ENCODE measurements at regions not wholly inside any gene's neighbourhood (a gene's known extent, or its start where the extent isn't known, plus 50 kb on each side); places are given as distances from the start of the nearest gene placed in this dataset.
"Not testable (repeated sequence)": the region's sequence is repeated elsewhere in the genome, so short reads cannot be mapped to it uniquely, and the experiment has no call there.

- no peak for FAIRE-seq
- no peak for DNase-seq (ENCODE audit: low read depth, low spot score)
- Histone ChIP-seq H3K9me3 (ENCODE audit: control insufficient read depth, low read depth, low read length) (no peaks in the 10 kb centered on the region), H3K27me3 (ENCODE audit: control insufficient read depth, extremely low read depth, insufficient read depth, low read length) (no peaks in the 10 kb centered on the region), H3K9ac (ENCODE audit: control insufficient read depth, extremely low read depth, insufficient read depth, low read length) (no peak overlapping the region), H3K36me3 (ENCODE audit: control insufficient read depth in 2 of 2, extremely low read depth in 1 of 2, insufficient read depth in 2 of 2, low read length in 2 of 2) (no peaks in the 10 kb centered on the region), H3K4me2 (ENCODE audit: control insufficient read depth, extremely low read depth, insufficient read depth, low read depth, low read length) (no peak overlapping the region), H2AFZ (ENCODE audit: control insufficient read depth, low read length) (no peak overlapping the region), H4K20me1 (ENCODE audit: control insufficient read depth, extremely low read depth, insufficient read depth, low read length) (no peaks in the 10 kb centered on the region), H3K4me1 (ENCODE audit: control insufficient read depth, extremely low read depth, insufficient read depth, low read length) (no peaks in the 10 kb centered on the region), H3K9me1 (ENCODE audit: control insufficient read depth, extremely low read depth, insufficient read depth, low read length) (no peaks in the 10 kb centered on the region), H3K27ac (ENCODE audit: control insufficient read depth, insufficient read depth, low read length) (no peak overlapping the region), H3K4me3 (ENCODE audit: control insufficient read depth in 2 of 3, extremely low read depth in 1 of 3, insufficient read depth in 2 of 3, low read depth in 1 of 3, low read length in 3 of 3) (no peak overlapping the region), H3K79me2 (ENCODE audit: control insufficient read depth, insufficient read depth, low read length) (no peaks in the 10 kb centered on the region)
- TF ChIP-seq EZH2 (IDR thresholded peaks at IDR 0.05; ENCODE audit: low read length) (no peak), CTCF (optimal IDR thresholded peaks at IDR 0.05 in 1 of 3, IDR thresholded peaks at IDR 0.05 in 1 of 3, conservative IDR thresholded peaks at IDR 0.05 in 1 of 3; ENCODE audit: extremely low read depth in 1 of 3, insufficient read depth in 2 of 3, low read length in 3 of 3) (no peak)
- dilution Hi-C loops (cut with MboI; ENCODE audit: extremely low pct_ligation_motif_present, low sequenced_read_pairs) = no loop called here
These were observed 71.0 kb upstream of the THRB start for GRCh38 chr3:24565656-24566055.

GRCh38 chr3:24566927-24567326 lies 72.3 kb upstream of the THRB start:
- Histone ChIP-seq H3K4me3 (ENCODE audit: control insufficient read depth in 2 of 3, extremely low read depth in 1 of 3, insufficient read depth in 2 of 3, low read depth in 1 of 3, low read length in 3 of 3) (no peak overlapping the region), H3K27ac (ENCODE audit: control insufficient read depth, insufficient read depth, low read length) (no peak overlapping the region), H3K4me2 (ENCODE audit: control insufficient read depth, extremely low read depth, insufficient read depth, low read depth, low read length) (no peak overlapping the region), H3K36me3 (ENCODE audit: control insufficient read depth in 2 of 2, extremely low read depth in 1 of 2, insufficient read depth in 2 of 2, low read length in 2 of 2) (no peaks in the 10 kb centered on the region), H3K79me2 (ENCODE audit: control insufficient read depth, insufficient read depth, low read length) (no peaks in the 10 kb centered on the region), H3K9me3 (ENCODE audit: control insufficient read depth, low read depth, low read length) (no peaks in the 10 kb centered on the region), H4K20me1 (ENCODE audit: control insufficient read depth, extremely low read depth, insufficient read depth, low read length) (no peaks in the 10 kb centered on the region), H3K9me1 (ENCODE audit: control insufficient read depth, extremely low read depth, insufficient read depth, low read length) (no peaks in the 10 kb centered on the region), H3K9ac (ENCODE audit: control insufficient read depth, extremely low read depth, insufficient read depth, low read length) (no peak overlapping the region), H3K27me3 (ENCODE audit: control insufficient read depth, extremely low read depth, insufficient read depth, low read length) (no peaks in the 10 kb centered on the region), H2AFZ (ENCODE audit: control insufficient read depth, low read length) (no peak overlapping the region), H3K4me1 (ENCODE audit: control insufficient read depth, extremely low read depth, insufficient read depth, low read length) (no peaks in the 10 kb centered on the region)
- TF ChIP-seq EZH2 (IDR thresholded peaks at IDR 0.05; ENCODE audit: low read length) (no peak), CTCF (optimal IDR thresholded peaks at IDR 0.05 in 1 of 3, IDR thresholded peaks at IDR 0.05 in 1 of 3, conservative IDR thresholded peaks at IDR 0.05 in 1 of 3; ENCODE audit: extremely low read depth in 1 of 3, insufficient read depth in 2 of 3, low read length in 3 of 3) (no peak)
- dilution Hi-C loops (cut with MboI; ENCODE audit: extremely low pct_ligation_motif_present, low sequenced_read_pairs) = no loop called here
- FAIRE-seq = no peak
- no peak for DNase-seq (ENCODE audit: low read depth, low spot score)

- H3K4me1 ChIP-seq (ENCODE audit: control insufficient read depth, extremely low read depth, insufficient read depth, low read length); DNase-seq (ENCODE audit: low read depth, low spot score); H3K4me3 ChIP-seq (ENCODE audit: control insufficient read depth in 2 of 3, extremely low read depth in 1 of 3, insufficient read depth in 2 of 3, low read depth in 1 of 3, low read length in 3 of 3); H4K20me1 ChIP-seq (ENCODE audit: control insufficient read depth, extremely low read depth, insufficient read depth, low read length); FAIRE-seq; H3K79me2 ChIP-seq (ENCODE audit: control insufficient read depth, insufficient read depth, low read length); H3K9ac ChIP-seq (ENCODE audit: control insufficient read depth, extremely low read depth, insufficient read depth, low read length); H3K27ac ChIP-seq (ENCODE audit: control insufficient read depth, insufficient read depth, low read length); H2AFZ ChIP-seq (ENCODE audit: control insufficient read depth, low read length); H3K36me3 ChIP-seq (ENCODE audit: control insufficient read depth in 2 of 2, extremely low read depth in 1 of 2, insufficient read depth in 2 of 2, low read length in 2 of 2); H3K9me3 ChIP-seq (ENCODE audit: control insufficient read depth, low read depth, low read length); H3K4me2 ChIP-seq (ENCODE audit: control insufficient read depth, extremely low read depth, insufficient read depth, low read depth, low read length); dilution Hi-C loops (cut with MboI; ENCODE audit: extremely low pct_ligation_motif_present, low sequenced_read_pairs); H3K27me3 ChIP-seq (ENCODE audit: control insufficient read depth, extremely low read depth, insufficient read depth, low read length); H3K9me1 ChIP-seq (ENCODE audit: control insufficient read depth, extremely low read depth, insufficient read depth, low read length): not testable (repeated sequence)
These were observed 77.8 kb upstream of the THRB start for GRCh38 chr3:24572409-24572808.
